ENCODE measurements at regions not wholly inside any gene's neighbourhood (a gene's known extent, or its start where the extent isn't known, plus 50 kb on each side); places are given as distances from the start of the nearest gene placed in this dataset.
"Not testable (repeated sequence)": the region's sequence is repeated elsewhere in the genome, so short reads cannot be mapped to it uniquely, and the experiment has no call there.

DNA sequence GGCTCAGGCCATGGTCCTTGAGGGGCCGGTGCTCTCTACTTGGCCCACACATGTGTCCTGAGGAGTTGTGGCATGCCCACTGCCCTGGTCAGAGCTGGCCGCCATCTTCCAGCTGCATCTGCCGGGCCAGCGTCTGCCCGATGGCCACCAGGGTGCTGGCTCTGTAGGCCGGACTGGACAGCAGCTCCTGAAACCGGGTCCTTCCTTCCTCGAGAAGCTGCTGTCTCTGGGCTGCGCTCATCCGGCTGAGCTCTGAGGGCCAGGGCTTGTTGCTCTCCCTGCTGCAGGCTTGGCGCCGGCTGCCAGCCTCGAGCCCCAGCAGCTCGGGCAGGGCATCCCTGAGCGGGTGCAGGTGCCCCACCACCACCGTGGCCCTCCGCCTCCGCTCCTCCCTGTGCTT is 182.1 kb downstream of the POTEC start:
- TF ChIP-seq, protein P1, sequence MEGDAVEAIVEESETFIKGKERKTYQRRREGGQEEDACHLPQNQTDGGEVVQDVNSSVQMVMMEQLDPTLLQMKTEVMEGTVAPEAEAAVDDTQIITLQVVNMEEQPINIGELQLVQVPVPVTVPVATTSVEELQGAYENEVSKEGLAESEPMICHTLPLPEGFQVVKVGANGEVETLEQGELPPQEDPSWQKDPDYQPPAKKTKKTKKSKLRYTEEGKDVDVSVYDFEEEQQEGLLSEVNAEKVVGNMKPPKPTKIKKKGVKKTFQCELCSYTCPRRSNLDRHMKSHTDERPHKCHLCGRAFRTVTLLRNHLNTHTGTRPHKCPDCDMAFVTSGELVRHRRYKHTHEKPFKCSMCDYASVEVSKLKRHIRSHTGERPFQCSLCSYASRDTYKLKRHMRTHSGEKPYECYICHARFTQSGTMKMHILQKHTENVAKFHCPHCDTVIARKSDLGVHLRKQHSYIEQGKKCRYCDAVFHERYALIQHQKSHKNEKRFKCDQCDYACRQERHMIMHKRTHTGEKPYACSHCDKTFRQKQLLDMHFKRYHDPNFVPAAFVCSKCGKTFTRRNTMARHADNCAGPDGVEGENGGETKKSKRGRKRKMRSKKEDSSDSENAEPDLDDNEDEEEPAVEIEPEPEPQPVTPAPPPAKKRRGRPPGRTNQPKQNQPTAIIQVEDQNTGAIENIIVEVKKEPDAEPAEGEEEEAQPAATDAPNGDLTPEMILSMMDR (IDR thresholded peaks at IDR 0.05), result not testable (repeated sequence)
- not testable (repeated sequence) for TF ChIP-seq POLR2A (IDR thresholded peaks at IDR 0.05)
